ENCODE measurements at regions not wholly inside any gene's neighbourhood (a gene's known extent, or its start where the extent isn't known, plus 50 kb on each side); places are given as distances from the start of the nearest gene placed in this dataset.

GRCh38 chr14:62626416-62626815 is 418.8 kb downstream of the KCNH5 start:
- Histone ChIP-seq H3K27ac (no peak overlapping the region), H3K9me3 (no peaks in the 10 kb centered on the region), H3K4me3 (no peak overlapping the region), H3K36me3 (no peaks in the 10 kb centered on the region), H3K27me3 (no peaks in the 10 kb centered on the region), H3K4me1 (no peaks in the 10 kb centered on the region)
- intact Hi-C loops (cut with DNase I) = no loop called here
- DNase-seq (no peak), ATAC-seq (no peak)
- no peak for TF ChIP-seq CTCF (IDR thresholded peaks at IDR 0.05)

- Histone ChIP-seq H3K27ac (no peak overlapping the region), H3K4me1 (no peaks in the 10 kb centered on the region), H3K27me3 (no peaks in the 10 kb centered on the region), H3K9me3 (no peaks in the 10 kb centered on the region), H3K36me3 (no peaks in the 10 kb centered on the region), H3K4me3 (no peak overlapping the region)
- DNase-seq = no peak
- intact Hi-C loops (cut with DNase I) = no loop called here
- TF ChIP-seq CTCF (IDR thresholded peaks at IDR 0.05) = no peak
- no peak for ATAC-seq
Measured at GRCh38 chr14:62629176-62629725, 416.0 kb downstream of the KCNH5 start.

- no peak overlapping the region for H3K27ac ChIP-seq
- intact Hi-C loops (cut with DNase I) = no loop called here
- H3K36me3 ChIP-seq = no peaks in the 10 kb centered on the region
- no peak overlapping the region for H3K4me3 ChIP-seq
- no peaks in the 10 kb centered on the region for H3K27me3 ChIP-seq
- ATAC-seq (no peak), DNase-seq (no peak)
- no peak for TF ChIP-seq CTCF (IDR thresholded peaks at IDR 0.05)
- no peaks in the 10 kb centered on the region for H3K9me3 ChIP-seq
- H3K4me1 ChIP-seq = no peaks in the 10 kb centered on the region
Measured at GRCh38 chr14:62631176-62631575, 414.1 kb downstream of the KCNH5 start.

GRCh38 chr14:62632771-62633170 is 412.5 kb downstream of the KCNH5 start:
- no peak overlapping the region for H3K4me3 ChIP-seq
- H3K4me1 ChIP-seq = no peaks in the 10 kb centered on the region
- no peak for ATAC-seq
- H3K9me3 ChIP-seq = no peaks in the 10 kb centered on the region
- no peak for DNase-seq
- no peaks in the 10 kb centered on the region for H3K36me3 ChIP-seq
- TF ChIP-seq CTCF (IDR thresholded peaks at IDR 0.05) = no peak
- no peak overlapping the region for H3K27ac ChIP-seq
- intact Hi-C loops (cut with DNase I) = no loop called here
- no peaks in the 10 kb centered on the region for H3K27me3 ChIP-seq

GRCh38 chr14:62645649-62646048 is 399.6 kb downstream of the KCNH5 start:
- Histone ChIP-seq H3K4me3 (no peak overlapping the region), H3K27ac (no peak overlapping the region), H3K36me3 (no peaks in the 10 kb centered on the region), H3K4me1 (no peaks in the 10 kb centered on the region), H3K27me3 (no peaks in the 10 kb centered on the region), H3K9me3 (no peaks in the 10 kb centered on the region)
- intact Hi-C loops (cut with DNase I) = no loop called here
- ATAC-seq = no peak
- TF ChIP-seq CTCF (IDR thresholded peaks at IDR 0.05) = no peak
- no peak for DNase-seq

Data from upper lobe of right lung (tissue), 1 donor.